ENCODE measurements at regions not wholly inside any gene's neighbourhood (a gene's known extent, or its start where the extent isn't known, plus 50 kb on each side); places are given as distances from the start of the nearest gene placed in this dataset.

DNA sequence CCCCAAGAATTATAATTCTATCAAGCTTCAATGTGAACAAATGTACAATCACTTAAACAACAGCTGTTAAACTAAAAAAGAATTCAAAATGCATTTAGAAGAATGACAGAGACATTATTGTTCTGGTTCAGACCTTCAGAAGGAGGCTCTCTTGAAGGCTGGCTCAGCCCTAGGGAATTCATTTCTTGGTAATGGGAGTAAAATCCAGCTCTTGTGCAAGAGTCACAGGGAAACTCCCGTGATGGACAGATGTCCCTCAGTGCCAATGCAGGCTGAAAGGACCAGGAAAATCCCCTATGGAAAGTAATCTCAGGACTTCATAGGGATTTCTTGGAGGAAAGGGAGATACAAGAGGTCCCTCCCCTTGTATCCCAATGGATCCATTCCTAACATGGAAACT lies 149.9 kb upstream of the STT3B start:
- FAIRE-seq, result no peak
- H3K9me1 ChIP-seq (ENCODE audit: control insufficient read depth, extremely low read depth, insufficient read depth, low read length), result no peaks in the 10 kb centered on the region
- no peaks in the 10 kb centered on the region for H3K4me1 ChIP-seq (ENCODE audit: control insufficient read depth, extremely low read depth, insufficient read depth, low read length)
- no peak overlapping the region for H3K4me3 ChIP-seq (ENCODE audit: control insufficient read depth in 2 of 3, extremely low read depth in 1 of 3, insufficient read depth in 2 of 3, low read depth in 1 of 3, low read length in 3 of 3)
- no peaks in the 10 kb centered on the region for H3K9me3 ChIP-seq (ENCODE audit: control insufficient read depth, low read depth, low read length)
- H4K20me1 ChIP-seq (ENCODE audit: control insufficient read depth, extremely low read depth, insufficient read depth, low read length), result no peaks in the 10 kb centered on the region
- DNase-seq (ENCODE audit: low read depth, low spot score), result no peak
- H3K79me2 ChIP-seq (ENCODE audit: control insufficient read depth, insufficient read depth, low read length), result no peaks in the 10 kb centered on the region
- H3K36me3 ChIP-seq (ENCODE audit: control insufficient read depth in 2 of 2, extremely low read depth in 1 of 2, insufficient read depth in 2 of 2, low read length in 2 of 2), result no peaks in the 10 kb centered on the region
- no peaks in the 10 kb centered on the region for H3K27me3 ChIP-seq (ENCODE audit: control insufficient read depth, extremely low read depth, insufficient read depth, low read length)
- H3K27ac ChIP-seq (ENCODE audit: control insufficient read depth, insufficient read depth, low read length), result no peak overlapping the region
- dilution Hi-C loops (cut with MboI; ENCODE audit: extremely low pct_ligation_motif_present, low sequenced_read_pairs), result no loop called here
- H3K4me2 ChIP-seq (ENCODE audit: control insufficient read depth, extremely low read depth, insufficient read depth, low read depth, low read length), result no peak overlapping the region
- H3K9ac ChIP-seq (ENCODE audit: control insufficient read depth, extremely low read depth, insufficient read depth, low read length), result no peak overlapping the region
- H2AFZ ChIP-seq (ENCODE audit: control insufficient read depth, low read length), result no peak overlapping the region
- TF ChIP-seq, protein P1, sequence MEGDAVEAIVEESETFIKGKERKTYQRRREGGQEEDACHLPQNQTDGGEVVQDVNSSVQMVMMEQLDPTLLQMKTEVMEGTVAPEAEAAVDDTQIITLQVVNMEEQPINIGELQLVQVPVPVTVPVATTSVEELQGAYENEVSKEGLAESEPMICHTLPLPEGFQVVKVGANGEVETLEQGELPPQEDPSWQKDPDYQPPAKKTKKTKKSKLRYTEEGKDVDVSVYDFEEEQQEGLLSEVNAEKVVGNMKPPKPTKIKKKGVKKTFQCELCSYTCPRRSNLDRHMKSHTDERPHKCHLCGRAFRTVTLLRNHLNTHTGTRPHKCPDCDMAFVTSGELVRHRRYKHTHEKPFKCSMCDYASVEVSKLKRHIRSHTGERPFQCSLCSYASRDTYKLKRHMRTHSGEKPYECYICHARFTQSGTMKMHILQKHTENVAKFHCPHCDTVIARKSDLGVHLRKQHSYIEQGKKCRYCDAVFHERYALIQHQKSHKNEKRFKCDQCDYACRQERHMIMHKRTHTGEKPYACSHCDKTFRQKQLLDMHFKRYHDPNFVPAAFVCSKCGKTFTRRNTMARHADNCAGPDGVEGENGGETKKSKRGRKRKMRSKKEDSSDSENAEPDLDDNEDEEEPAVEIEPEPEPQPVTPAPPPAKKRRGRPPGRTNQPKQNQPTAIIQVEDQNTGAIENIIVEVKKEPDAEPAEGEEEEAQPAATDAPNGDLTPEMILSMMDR (optimal IDR thresholded peaks at IDR 0.05 in 1 of 3, IDR thresholded peaks at IDR 0.05 in 1 of 3, conservative IDR thresholded peaks at IDR 0.05 in 1 of 3; ENCODE audit: extremely low read depth in 1 of 3, insufficient read depth in 2 of 3, low read length in 3 of 3), result no peak
- TF ChIP-seq EZH2 (IDR thresholded peaks at IDR 0.05; ENCODE audit: low read length), result no peak

DNA sequence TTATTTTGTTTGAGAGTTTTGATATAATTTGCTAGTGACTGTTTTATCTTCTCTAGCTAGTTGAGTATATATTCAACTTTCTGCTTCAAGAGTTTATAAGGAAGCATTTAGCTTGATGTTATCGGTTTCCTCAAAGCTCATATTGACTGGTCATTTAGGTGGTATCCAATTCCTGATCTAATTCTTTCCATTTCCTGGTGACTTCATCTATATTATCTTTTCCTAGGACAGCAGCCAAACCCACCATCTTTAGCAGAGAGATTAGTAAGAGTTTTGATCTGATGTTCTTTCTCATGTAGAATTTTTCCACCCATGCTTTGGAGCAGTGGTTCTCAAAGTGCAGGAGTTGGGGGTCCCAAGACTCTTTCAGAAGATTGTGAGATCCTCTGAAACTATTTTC lies 148.6 kb upstream of the STT3B start:
- no peaks in the 10 kb centered on the region for H3K79me2 ChIP-seq (ENCODE audit: control insufficient read depth, insufficient read depth, low read length)
- no peak overlapping the region for H3K4me3 ChIP-seq (ENCODE audit: control insufficient read depth in 2 of 3, extremely low read depth in 1 of 3, insufficient read depth in 2 of 3, low read depth in 1 of 3, low read length in 3 of 3)
- no peaks in the 10 kb centered on the region for H3K27me3 ChIP-seq (ENCODE audit: control insufficient read depth, extremely low read depth, insufficient read depth, low read length)
- H3K27ac ChIP-seq (ENCODE audit: control insufficient read depth, insufficient read depth, low read length), result no peak overlapping the region
- TF ChIP-seq, protein P1 (optimal IDR thresholded peaks at IDR 0.05 in 1 of 3, IDR thresholded peaks at IDR 0.05 in 1 of 3, conservative IDR thresholded peaks at IDR 0.05 in 1 of 3; ENCODE audit: extremely low read depth in 1 of 3, insufficient read depth in 2 of 3, low read length in 3 of 3), result no peak
- TF ChIP-seq EZH2 (IDR thresholded peaks at IDR 0.05; ENCODE audit: low read length), result no peak
- H3K36me3 ChIP-seq (ENCODE audit: control insufficient read depth in 2 of 2, extremely low read depth in 1 of 2, insufficient read depth in 2 of 2, low read length in 2 of 2), result no peaks in the 10 kb centered on the region
- H3K9me3 ChIP-seq (ENCODE audit: control insufficient read depth, low read depth, low read length), result no peaks in the 10 kb centered on the region
- dilution Hi-C loops (cut with MboI; ENCODE audit: extremely low pct_ligation_motif_present, low sequenced_read_pairs), result no loop called here
- no peaks in the 10 kb centered on the region for H3K9me1 ChIP-seq (ENCODE audit: control insufficient read depth, extremely low read depth, insufficient read depth, low read length)
- FAIRE-seq (no peak), DNase-seq (ENCODE audit: low read depth, low spot score) (no peak)
- H4K20me1 ChIP-seq (ENCODE audit: control insufficient read depth, extremely low read depth, insufficient read depth, low read length), result no peaks in the 10 kb centered on the region
- H3K9ac ChIP-seq (ENCODE audit: control insufficient read depth, extremely low read depth, insufficient read depth, low read length), result no peak overlapping the region
- H3K4me2 ChIP-seq (ENCODE audit: control insufficient read depth, extremely low read depth, insufficient read depth, low read depth, low read length), result no peak overlapping the region
- H2AFZ ChIP-seq (ENCODE audit: control insufficient read depth, low read length), result no peak overlapping the region
- no peaks in the 10 kb centered on the region for H3K4me1 ChIP-seq (ENCODE audit: control insufficient read depth, extremely low read depth, insufficient read depth, low read length)

Data from keratinocyte (primary cell).